ENCODE measurements at regions not wholly inside any gene's neighbourhood (a gene's known extent, or its start where the extent isn't known, plus 50 kb on each side); places are given as distances from the start of the nearest gene placed in this dataset.
"Not testable (repeated sequence)": the region's sequence is repeated elsewhere in the genome, so short reads cannot be mapped to it uniquely, and the experiment has no call there.

DNA sequence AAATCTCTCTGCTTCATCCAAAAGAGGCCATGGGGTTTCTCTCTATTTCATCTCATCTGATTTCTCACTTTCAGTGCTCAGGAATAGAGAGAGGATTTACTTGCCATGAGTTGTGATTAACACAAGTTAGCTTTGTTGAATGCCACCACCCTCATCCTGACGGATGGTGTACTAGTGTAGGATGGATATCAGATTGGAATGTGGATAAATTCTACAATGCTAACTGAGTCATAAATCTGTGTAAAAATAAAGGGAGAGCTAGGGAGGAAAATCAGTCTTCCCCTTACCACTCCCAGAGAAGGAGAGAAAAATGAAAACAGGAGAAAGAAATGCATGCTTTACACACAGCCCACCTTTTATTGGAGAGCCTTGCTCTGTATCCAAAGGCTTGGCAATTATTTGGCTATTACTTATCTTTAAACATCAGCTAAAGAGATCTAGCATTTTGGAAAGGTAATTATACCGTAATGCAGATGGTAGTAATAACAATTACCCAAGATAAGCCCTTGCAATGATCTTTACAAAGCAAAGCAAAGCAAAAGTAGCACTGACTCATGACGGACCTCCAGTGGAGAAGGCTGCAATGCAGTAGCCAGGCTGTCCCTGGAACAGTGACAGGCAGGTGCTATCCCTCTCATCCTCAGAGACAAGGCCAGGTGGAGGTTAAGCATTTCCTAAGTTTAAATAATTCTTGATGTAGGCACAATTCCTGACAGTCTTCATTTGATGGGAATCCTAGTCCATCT is 306.3 kb upstream of the PPARGC1A start:
- no peak for DNase-seq

DNA sequence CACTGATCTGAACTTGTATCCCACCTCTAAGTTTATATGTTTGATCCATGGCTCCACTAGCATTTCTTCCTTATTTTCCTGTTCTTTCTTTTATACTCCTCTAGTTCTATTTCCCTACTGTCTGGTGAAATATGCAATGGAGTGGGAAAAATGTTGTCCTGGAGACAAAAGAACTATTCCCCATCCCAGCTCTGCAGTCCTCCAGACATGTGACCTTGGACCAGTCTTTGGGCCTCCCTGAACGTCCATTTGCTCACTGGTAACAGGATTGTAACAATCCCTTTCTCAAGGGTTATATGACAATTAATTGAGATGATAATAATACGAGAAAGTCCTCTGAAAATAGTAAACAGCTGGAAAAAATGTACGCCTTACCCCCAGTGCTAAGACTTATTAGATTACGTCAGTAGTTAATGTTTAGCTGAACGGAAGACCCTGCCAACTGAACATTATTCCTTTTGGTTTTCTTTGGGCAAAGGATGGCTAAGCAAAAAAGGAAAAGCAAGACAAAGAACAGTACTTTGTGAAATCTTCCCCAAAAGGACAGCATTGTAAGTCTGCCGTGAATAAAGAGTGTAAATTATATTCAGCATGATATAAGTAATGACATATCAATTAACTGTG is 302.3 kb upstream of the PPARGC1A start:
- no peak for DNase-seq

DNA sequence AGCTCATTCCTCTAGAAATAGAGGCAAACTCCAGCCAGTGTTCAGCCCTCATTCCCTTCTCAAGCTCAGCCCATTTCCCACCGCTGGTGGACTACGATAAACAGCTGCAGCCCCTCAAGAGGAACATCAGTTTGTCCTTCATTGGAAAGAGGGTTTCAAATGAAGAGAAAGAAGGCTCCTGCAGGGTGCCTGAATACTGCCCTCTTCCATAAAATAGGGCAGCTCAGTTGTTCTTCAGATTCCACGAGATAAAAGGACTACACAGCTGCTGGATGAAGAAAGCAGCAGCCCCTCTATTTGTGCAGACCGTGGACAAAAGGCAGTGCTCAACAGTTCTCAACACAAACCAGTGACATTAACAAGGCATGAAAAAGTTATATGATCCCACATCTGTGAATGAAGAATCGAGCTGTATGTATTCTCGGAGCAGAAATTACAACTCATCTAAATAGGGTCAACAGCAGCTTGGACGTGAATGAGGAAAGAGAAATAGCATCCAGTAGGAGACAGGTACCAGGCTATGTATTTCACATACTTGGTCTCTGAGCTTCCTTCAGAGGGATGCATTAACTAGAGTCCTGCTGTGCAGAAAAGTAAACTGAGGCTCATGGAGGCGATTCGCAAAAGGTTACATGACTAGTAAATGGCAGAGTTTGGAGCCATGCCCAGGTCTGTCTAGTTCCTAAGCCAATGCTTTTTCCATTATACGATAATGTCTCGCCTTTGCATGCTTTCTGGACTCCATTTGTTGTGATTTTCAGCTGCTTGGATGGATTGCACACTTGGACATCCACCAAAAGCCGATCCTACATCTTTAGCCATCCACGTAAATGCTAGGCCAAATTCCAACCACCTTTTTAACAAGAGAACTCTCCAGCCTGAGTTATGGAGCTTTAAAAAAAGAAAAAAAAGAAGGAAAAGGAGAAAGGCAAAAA is 301.2 kb upstream of the PPARGC1A start:
- DNase-seq = no peak

DNA sequence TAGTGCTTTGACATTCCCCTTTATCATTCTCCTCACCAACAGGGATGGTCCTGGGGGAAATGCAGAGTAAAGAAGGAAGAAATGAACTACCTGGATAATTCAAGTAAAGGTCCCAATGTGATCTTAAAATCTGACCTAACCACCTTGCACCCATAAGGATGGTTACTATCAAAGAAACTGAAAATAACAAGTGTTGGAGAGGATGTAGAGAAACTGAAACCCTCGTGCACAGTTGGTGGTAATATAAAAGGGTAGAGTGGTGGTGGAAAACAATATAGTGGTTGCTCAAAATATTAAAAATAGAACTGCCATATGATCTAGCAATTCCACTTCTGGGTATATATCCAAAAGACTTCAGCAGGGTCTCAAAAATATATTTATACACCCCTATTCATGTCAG is 298.6 kb upstream of the PPARGC1A start:
- DNase-seq = no peak

DNA sequence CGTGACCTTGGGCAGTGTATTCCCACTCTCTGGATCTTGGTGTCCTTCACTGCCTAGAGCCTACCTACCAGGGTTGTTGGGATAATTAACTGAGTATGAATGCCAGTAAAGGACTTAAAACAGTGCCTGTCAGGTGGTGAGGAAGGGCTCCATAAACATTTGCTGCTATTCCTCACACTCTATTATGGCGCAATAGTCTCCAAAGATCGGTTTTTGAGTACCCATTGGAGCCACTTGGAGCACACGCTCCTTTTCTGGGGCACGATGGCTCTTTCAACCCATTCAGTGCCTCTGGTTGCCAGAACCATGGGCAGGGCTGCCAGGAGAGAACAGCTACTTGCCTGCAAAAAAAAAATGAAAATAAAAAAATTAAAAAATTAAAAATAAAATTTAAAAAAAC is 296.6 kb upstream of the PPARGC1A start:
- no peak for DNase-seq

DNA sequence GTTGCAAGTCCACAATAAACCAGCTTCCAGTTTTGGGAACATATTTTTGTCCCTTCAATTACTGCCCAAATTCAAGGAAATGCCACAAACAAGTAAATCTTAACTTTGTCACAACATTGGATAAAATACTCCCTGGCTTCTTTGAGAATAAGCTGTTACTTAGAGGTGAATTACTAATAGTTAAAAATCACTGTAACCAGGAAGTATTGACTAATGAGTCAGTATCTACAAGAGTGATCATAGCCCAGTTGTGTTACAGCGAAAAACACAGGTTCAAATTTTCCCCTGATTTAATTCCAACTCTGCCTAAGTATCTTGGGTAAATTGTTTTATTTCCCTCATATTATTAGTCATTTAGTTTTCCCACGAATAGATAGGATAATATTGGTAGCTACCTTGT is 291.2 kb upstream of the PPARGC1A start:
- no peak for DNase-seq

DNA sequence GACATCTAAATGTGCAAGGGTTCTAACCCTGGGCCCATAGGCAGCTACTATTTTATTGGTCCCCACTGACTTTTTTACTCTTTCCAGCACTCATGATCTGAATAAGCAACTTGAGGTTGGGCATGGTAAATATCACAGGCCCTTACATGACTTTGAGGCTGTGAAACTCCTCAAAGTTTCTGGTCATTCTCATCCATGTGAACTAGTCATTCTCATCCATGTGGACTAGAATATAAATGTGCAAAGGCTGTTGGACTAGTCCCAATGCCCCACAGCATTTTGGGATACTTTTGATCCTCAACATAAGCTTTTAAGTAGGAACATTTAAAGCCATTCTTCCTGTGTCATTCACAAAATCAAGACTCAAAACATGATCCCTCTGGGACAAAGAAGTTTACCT is 290.7 kb upstream of the PPARGC1A start:
- no peak for DNase-seq

DNA sequence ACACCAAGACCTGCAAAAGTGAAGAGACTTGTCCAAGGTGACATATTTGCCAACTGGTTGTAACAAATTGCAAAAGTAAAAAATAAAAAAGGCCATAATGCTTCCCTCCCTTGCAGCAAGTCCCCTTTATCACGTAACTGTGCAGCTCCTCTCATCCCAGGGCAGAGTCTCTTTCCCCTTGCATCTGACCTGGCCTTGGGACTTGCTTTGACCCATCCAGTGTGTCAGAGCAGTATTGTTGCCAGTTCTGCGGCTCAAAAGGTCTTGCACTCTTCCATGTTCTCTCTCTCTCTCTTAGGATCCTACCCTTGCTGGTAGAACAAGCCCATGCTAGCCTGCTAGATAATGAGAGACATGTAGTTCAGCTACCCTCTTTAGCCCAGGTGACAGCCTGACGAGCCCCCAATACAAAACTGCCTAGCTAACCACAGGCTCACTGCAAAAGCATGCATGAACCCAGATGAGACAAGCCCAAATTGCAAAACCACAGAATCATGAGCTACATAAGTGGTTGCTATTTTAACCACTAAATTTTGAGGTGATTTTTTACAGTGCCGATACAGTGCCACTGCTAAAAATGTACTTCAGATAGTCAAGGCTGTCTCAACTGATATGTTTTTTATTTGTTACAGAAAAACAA is 289.5 kb upstream of the PPARGC1A start:
- no peak for DNase-seq

DNA sequence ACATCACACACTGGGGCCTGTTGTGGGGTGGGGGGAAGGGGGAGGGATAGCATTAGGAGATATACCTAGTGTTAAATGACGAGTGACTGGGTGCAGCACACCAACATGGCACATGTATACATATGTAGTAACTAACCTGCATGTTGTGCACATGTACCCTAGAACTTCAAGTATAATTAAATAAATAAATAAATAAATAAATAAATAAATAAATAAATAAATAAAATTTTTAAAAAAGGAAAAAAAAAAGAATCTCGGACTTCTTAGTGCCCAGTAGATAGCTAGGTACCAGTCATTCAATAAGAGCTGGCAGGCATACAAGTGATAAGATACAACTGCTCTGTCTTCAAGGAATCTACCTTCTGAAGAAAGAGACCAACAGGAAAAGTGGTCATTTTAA is 287.6 kb upstream of the PPARGC1A start:
- DNase-seq = not testable (repeated sequence)

DNA sequence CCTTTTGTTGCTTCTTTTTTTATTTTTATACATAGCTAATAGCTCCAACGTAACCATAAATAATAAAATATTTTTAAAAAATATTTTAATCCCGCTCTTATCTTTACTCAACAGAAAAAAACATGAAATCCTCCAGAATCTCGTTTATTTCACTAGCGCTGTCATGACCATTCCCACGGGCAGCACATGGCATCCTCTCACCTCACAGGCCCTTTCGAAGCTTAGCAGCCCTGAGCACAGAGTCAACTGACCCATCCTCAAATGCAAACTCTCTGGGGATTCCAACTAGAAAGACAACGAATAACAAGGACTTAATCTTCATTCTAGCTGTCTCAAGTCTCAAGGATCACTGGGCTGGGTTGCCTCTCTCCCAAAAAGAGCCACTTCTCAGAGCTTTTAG is 285.9 kb upstream of the PPARGC1A start:
- no peak for DNase-seq

DNA sequence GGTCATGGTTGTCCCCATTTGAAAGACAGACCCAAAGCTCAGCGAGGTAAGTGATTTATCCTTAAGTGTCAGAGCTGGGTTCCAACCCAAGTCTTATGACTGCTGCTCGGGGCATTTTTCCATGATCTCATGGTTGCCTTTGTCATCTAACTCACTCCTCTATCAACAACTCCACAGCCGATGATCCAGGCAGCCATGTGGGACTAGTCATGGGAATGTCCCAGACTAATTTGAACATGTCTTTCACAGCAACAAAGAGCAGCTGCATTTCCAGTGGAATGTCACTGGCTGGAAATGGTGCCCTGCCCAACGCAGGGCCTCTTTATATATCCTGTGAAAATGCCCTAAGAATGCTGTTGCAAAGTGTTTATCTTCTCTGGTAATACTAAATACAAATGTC is 284.8 kb upstream of the PPARGC1A start:
- no peak for DNase-seq

DNA sequence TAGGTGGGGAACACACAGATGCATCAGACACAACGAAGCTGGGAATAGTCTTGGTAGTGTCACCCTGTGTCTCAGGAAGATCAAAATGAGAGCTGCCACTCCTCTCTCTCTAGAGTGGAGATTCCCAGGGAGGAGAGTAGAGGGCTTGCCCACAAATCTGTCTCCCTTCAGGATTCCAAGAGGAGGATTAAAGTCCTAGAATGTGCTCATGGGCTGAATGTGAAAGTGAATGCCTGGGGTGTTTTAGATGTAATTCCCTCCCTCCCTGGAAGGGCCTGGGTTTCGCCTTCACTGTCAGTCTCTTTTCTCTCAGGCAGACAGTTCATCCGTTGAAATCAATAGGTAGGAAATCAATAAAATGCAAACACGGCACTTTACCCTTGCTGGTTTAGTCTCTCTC is 282.6 kb upstream of the PPARGC1A start:
- no peak for DNase-seq

DNA sequence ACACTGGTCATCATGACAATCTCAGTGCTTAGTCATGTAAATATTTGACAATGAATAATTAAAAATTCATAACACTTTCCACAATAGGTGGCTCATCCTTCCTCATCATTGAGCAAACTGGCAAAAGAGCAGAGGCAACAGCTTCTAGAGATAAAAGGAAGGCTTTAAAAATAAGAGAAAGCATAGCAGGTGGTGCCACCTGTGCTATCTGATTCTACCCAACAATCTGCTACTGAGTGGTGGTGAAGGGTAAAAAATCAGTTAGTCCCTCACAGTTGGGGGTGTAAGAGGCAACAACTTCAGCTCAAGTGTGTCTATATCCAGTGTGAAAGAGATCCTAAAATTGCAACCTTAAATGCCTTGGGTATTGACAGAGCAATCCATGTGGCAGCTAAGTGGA is 280.1 kb upstream of the PPARGC1A start:
- DNase-seq = no peak

DNA sequence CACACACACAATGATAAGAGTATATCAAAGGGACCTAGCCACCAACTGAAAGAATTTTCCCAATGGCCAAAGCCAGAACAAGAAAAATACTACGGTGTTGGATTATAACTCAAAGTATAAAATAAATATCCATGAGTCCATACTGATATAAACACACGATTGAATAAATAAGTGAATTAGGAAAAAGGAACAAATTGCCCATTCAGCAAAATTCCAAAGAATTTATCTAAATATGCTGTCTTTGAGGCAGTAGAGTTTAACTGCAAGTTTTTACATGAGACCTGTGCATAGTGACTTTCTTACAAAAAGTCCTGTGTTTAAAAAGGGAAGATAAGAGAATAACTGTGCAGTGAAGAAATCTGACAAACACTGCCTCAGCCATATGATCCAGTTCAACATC is 278.8 kb upstream of the PPARGC1A start:
- DNase-seq = no peak

DNA sequence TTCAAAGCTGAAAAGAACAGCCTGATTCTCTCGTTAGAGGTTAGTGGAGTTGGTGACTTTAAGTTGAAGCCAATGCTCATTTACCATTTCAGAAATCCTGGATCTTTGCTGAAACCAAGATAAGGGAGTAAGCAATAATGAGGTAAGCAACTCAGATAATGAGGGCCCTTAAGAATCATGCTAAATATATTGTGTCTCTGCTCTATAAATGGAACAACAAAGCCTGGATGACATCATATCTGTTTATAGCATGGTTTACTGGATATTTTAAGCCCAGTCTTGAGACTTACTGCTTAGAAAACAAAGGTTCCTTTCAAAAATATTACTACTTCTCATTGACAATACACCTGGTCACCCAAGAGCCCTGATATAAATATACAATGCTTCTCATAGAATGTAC is 276.7 kb upstream of the PPARGC1A start:
- DNase-seq = no peak

DNA sequence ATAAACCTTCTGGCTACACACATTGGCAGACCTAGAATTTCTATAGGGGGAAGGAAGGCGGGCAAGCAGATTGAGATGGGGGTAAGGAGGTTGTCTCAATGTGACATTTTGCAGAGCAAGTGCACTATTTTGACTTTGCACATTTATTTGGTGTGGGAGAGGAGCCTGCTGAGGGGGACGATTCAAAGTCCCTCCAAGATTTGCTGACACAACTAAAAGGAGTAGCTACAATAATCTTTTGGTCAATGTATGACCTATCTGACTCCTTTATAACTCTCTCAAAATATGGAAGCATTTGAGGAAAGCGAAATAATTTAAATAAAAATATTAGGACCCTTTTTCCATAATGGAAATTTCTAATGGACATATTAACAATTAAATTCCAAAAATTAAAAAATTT is 274.9 kb upstream of the PPARGC1A start:
- DNase-seq = no peak

DNA sequence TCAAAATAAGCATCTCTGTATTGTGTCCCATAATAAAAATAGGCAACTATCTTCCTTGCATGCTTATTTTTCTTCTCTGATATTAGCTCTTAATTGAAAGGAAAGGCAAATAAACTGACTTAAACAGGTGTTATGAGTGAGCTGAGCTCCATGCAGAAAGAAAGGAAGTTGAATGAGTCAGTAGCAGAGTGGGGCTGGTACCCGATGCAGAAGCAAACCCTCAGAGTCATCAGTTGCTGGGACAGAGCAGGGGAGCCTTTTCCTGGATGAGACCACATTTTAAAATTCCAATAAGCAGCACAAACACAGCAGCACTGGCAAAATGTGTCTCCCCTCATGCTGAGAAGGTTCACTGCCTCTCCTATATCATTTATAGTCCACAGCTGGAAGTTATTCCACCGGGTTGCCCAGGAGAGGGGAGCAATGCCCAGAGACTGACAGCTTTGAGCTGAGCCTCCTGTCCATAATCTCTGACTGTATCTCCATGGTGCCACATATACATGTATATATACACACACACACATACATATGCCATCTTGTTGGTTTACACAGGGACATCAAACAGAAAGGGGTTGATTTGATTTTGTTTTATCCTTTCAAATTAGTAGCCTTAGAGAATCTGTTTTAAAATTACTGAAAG is 274.3 kb upstream of the PPARGC1A start:
- DNase-seq = no peak

DNA sequence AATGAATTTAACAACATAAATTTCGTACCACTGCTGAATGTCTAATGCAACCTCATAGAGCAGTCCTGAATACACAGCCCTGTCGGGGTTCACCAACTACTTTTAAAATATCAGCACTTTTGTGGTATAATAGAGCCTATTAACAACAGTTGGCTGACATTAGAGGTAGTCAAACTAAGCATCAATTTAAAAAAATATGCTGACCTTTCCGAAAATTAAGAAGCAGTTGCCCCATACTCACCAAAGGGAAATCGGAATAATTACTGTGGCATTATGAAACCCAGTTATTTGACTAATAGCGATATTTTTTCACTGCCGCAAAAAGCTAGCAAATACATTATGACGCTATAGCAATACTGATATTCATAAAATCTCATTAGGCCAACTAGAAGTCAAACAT is 273.5 kb upstream of the PPARGC1A start:
- DNase-seq = no peak

DNA sequence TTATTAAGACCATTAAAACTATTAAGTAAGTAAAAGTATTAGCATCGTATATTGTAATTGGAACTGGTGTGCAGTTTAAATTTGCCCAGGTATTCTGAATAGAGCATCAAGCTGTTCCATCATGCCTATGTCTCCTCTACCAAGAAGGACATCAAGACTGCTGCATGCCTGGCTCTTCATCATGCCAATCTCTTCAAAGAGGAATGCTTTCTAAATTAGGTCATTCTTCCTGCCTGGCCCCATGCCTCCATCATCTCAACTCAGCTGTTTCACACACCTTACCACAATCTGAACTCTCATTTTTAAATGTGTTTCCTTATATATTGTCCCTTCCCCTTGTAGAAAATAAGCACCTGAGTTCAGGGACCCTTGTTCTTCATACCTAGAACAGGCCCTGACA is 270.5 kb upstream of the PPARGC1A start:
- no peak for DNase-seq

DNA sequence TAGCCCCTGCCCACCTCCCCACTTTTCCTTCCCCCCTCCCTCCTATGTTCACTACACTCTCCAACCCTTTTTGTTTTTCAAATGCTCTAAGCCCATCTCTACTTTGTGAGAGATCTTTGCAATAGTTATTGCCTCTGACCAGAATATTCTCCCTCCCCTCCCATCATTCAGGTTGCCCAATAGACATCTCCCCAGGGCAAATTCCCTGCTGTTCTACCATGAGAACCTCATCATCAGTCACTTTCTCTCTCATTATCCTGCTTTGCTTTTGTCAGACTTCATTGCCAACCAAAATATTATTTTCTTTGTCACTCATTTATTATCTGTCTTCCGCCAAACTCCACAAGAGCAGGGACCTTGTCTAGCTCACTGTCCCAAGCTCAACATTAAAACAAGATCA is 268.2 kb upstream of the PPARGC1A start:
- no peak for DNase-seq

DNA sequence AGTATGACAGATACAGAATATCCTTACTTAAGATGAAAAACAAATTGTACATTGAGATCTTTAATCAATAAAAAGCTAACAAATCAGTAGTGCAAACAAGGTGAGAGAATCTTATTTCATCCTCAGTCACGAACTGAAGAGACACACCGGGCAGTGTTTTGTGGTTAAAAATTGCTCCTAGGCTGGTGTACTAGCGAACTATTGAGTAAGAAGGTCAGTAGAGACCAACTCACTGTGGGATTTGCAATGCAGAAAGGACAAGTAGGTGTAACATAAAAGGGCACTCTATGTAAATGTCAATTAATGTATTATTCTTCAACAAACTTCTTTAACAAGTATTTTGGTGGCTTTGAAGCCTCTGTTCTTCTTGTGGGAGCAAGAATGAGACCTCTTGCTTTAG is 260.2 kb upstream of the PPARGC1A start:
- no peak for DNase-seq

DNA sequence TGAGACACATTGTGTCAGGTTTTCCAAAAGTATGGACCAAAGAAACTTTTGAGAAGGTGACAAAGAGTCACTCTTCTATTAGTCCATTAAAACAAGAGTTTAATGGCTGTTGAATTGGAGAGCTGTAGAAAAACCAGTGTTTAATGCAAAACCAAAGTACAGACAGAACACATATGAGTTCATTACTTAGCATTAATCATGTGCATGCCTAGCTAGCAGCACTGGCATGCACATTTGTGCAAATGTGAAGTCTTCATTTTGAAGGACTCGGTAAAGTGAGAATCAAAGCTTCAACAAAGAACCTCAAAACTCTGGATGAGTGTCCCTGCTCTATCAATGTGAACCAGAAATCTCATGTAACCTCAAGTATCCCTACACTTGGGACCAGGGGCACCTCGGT is 256.3 kb upstream of the PPARGC1A start:
- no peak for DNase-seq

DNA sequence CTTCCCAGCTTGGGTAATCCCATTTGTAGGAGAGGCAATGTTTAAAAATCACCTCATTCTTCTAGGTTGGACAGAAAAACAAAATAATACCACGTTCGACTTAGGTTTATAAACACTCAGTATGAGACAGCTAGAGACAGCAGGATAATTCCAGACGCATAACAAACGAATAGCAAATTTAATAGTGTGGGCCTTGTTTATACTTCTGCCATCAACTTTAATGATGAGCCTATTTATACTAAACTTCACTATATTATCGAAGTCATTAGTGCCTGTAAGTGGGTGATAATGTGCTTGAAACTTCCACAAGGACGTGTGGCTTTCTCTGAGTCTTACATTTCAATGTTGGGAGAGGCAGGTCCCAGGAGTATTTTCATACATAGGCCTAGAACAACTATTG is 255.7 kb upstream of the PPARGC1A start:
- no peak for DNase-seq

Data from NCI-H1436 (cell line).